ENCODE measurements at regions not wholly inside any gene's neighbourhood (a gene's known extent, or its start where the extent isn't known, plus 50 kb on each side); places are given as distances from the start of the nearest gene placed in this dataset.
"Not testable (repeated sequence)": the region's sequence is repeated elsewhere in the genome, so short reads cannot be mapped to it uniquely, and the experiment has no call there.

DNA sequence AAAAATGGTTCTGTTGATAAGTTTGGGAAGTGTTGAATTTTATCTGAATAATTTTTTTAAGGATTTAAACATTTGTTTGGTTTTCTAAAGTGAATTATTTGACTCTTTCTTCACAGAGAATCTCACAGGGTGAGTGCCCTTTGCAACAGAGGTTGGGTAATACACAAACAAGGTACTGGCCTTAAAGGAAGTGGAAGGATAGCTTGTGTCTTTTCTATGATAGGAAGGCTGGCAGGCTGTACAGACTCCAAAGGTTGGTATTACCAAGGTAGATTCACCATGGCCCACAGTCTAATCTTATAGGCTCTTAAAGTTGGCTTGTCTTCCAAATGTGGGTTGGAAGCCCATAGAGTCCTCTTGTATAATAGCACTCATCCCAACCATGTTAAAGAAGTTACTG is 311.5 kb downstream of the SV2B start:
- in situ Hi-C loops (cut with HindIII; ENCODE audit: low sequenced_read_pairs), result loop anchor here (5.0 kb wide), 1 partner anchor 104 kb away; no protein-coding TSS in a partner anchor
- TF ChIP-seq CTCF (IDR thresholded peaks at IDR 0.05; ENCODE audit: low read depth, low read length, missing control alignments), result no peak

DNA sequence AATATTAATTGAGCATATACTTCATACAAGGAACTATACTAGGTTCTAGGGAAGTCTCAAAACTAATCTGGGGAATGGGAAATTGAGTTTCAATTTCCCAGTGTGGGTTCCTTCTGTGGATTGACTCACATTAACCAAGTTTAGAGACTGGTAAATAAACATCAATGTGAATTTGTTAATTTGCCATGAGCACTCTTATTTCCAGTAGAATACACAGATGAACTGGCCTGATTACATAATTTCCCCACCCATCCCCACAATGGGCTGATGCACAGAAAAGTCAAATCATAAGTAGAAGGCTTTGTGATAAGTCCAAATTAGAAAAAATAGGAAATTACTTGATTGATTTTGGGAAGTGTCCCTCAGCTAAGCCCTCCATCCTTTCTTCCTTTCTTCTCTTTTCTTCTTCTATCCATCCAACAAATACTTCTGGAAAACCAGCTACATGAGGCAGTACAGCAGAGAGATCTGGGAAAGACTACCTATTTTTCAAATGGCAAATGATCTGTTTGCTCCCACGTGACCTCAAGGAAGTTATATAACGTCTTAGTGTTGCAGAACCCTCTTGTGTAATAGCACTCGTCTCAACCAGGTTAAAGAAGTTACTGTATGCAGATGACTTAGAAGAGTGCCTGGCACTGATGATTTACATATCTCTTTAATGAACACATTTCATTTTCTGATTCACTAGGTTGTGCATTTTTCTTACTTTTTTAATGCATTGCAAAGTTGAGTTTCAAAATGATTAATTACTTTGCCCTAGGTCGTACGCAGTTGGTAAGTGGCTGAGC is 312.3 kb downstream of the SV2B start:
- DNase-seq (ENCODE audit: low read depth), result no peak
- in situ Hi-C loops (cut with HindIII; ENCODE audit: low sequenced_read_pairs), result loop anchor here (5.0 kb wide), 1 partner anchor 105 kb away; no protein-coding TSS in a partner anchor
- no peak overlapping the region for H3K4me3 ChIP-seq (ENCODE audit: low read depth, low read length)
- TF ChIP-seq CTCF (IDR thresholded peaks at IDR 0.05; ENCODE audit: low read depth, low read length, missing control alignments), result no peak

More for the DNA sequence above, 311.5 kb downstream of the SV2B start:
- DNase-seq (ENCODE audit: low read depth), result no peak
- H3K4me3 ChIP-seq (ENCODE audit: low read depth, low read length), result no peak overlapping the region

GRCh38 chr15:91413142-91413541 is 313.1 kb downstream of the SV2B start:
- in situ Hi-C loops (cut with HindIII; ENCODE audit: low sequenced_read_pairs), result loop anchor here (5.0 kb wide), 1 partner anchor 106 kb away; no protein-coding TSS in a partner anchor
- no peak for DNase-seq (ENCODE audit: low read depth)
- no peak overlapping the region for H3K4me3 ChIP-seq (ENCODE audit: low read depth, low read length)
- TF ChIP-seq CTCF (IDR thresholded peaks at IDR 0.05; ENCODE audit: low read depth, low read length, missing control alignments), result no peak

- in situ Hi-C loops (cut with HindIII; ENCODE audit: low sequenced_read_pairs), result loop anchor here (5.0 kb wide), 1 partner anchor 107 kb away; no protein-coding TSS in a partner anchor
- no peak overlapping the region for H3K4me3 ChIP-seq (ENCODE audit: low read depth, low read length)
Measured at GRCh38 chr15:91414124-91414523, 314.1 kb downstream of the SV2B start.

GRCh38 chr15:91415258-91415657 is 315.2 kb downstream of the SV2B start:
- H3K4me3 ChIP-seq (ENCODE audit: low read depth, low read length); in situ Hi-C loops (cut with HindIII; ENCODE audit: low sequenced_read_pairs); DNase-seq (ENCODE audit: low read depth): not testable (repeated sequence)

More at GRCh38 chr15:91414124-91414523, 314.1 kb downstream of the SV2B start:
- DNase-seq (ENCODE audit: low read depth), result no peak
- no peak for TF ChIP-seq CTCF (IDR thresholded peaks at IDR 0.05; ENCODE audit: low read depth, low read length, missing control alignments)

GRCh38 chr15:91420689-91421088 is 320.6 kb downstream of the SV2B start:
- no peak overlapping the region for H3K4me3 ChIP-seq (ENCODE audit: low read depth, low read length)

More at GRCh38 chr15:91420689-91421088, 320.6 kb downstream of the SV2B start:
- in situ Hi-C loops (cut with HindIII; ENCODE audit: low sequenced_read_pairs), result no loop called here
- no peak for DNase-seq (ENCODE audit: low read depth)
- TF ChIP-seq CTCF (IDR thresholded peaks at IDR 0.05; ENCODE audit: low read depth, low read length, missing control alignments), result no peak
